PC-9 (cell line): ENCODE measurements at regions not wholly inside any gene's neighbourhood (a gene's known extent, or its start where the extent isn't known, plus 50 kb on each side); places are given as distances from the start of the nearest gene placed in this dataset.

Experiments
- BruUV-seq: library from RNA; stranded (reverse); fragments of 400-500 nt; replicated peaks from 2 replicates; lab custom pipeline; 2021; lab: Mats Ljungman, UMichigan
- CTCF ChIA-PET: fragments of 300-600 bp; sonication (Branson Sonifier 250); formaldehyde crosslinking; loops from one replicate; lab custom pipeline; 2022; ENCODE audit warnings: antibody characterized with exemption; lab: Charles Lee
- POLR2A ChIA-PET: fragments of 300-600 bp; sonication (Branson Sonifier 250); formaldehyde crosslinking; loops from one replicate; lab custom pipeline; 2022; ENCODE audit warnings: antibody characterized with exemption; ENCODE audit not compliant: unreplicated experiment; lab: Charles Lee
- DNase-seq, 2 experiments: peaks; one replicate each; pipeline versions ENCODE4 v3.0.0 to v3.0.0-alpha.2; 2015 to 2022; ENCODE audit warnings: mixed read lengths in 1 of 2
- H2AFZ ChIP-seq: fragments of 200-600 bp; sonication (generic); 2 replicates; pipeline ENCODE4 v1.8.1; 2017; ENCODE audit warnings: antibody characterized with exemption
- H3F3A ChIP-seq: fragments of 200-600 bp; sonication (generic); 2 replicates; pipeline ENCODE4 v1.8.1; 2017; ENCODE audit warnings: antibody characterized with exemption, mild to moderate bottlenecking, low read depth; ENCODE audit not compliant: insufficient read depth
- H3K27ac ChIP-seq: fragments of 200-600 bp; sonication (generic); 2 replicates; pipeline ENCODE4 v1.6.1; 2016; ENCODE audit warnings: mixed run types
- H3K27me3 ChIP-seq: fragments of 200-600 bp; sonication (generic); 2 replicates; pipeline ENCODE4 v1.6.1; 2016; ENCODE audit warnings: low read depth, mixed run types; ENCODE audit not compliant: insufficient read depth
- H3K36me3 ChIP-seq: fragments of 200-600 bp; sonication (generic); 2 replicates; pipeline ENCODE4 v1.6.1; 2016; ENCODE audit warnings: low read depth, mixed run types
- H3K4me1 ChIP-seq: fragments of 200-600 bp; sonication (generic); replicated peaks from 2 replicates; pipeline ENCODE4 v1.6.1; 2016; ENCODE audit warnings: mixed run types; ENCODE audit not compliant: insufficient read depth
- H3K4me2 ChIP-seq: fragments of 200-600 bp; sonication (generic); 2 replicates; pipeline ENCODE4 v1.6.1; 2017; ENCODE audit warnings: mixed run types
- H3K4me3 ChIP-seq: fragments of 200-600 bp; sonication (generic); 2 replicates; pipeline ENCODE4 v1.6.1; 2016; ENCODE audit warnings: mixed run types
- H3K79me2 ChIP-seq: fragments of 200-600 bp; sonication (generic); 2 replicates; pipeline ENCODE4 v1.6.1; 2017; ENCODE audit warnings: low read depth, mixed run types
- H3K9me2 ChIP-seq: fragments of 200-600 bp; sonication (generic); 2 replicates; pipeline ENCODE4 v1.8.1; 2017; ENCODE audit warnings: mild to moderate bottlenecking; ENCODE audit not compliant: insufficient read depth
- H3K9me3 ChIP-seq: fragments of 200-600 bp; sonication (generic); 2 replicates; pipeline ENCODE4 v1.8.1; 2016; ENCODE audit warnings: low read depth; ENCODE audit not compliant: insufficient read depth
- H4K20me1 ChIP-seq: fragments of 200-600 bp; sonication (generic); 2 replicates; pipeline ENCODE4 v1.8.1; 2017; ENCODE audit not compliant: insufficient read depth
- CTCF ChIP-seq: fragments of 200-600 bp; sonication (generic); conservative IDR thresholded peaks from 2 replicates; pipeline ENCODE4 v1.6.1; 2017; ENCODE audit warnings: mixed run types, antibody characterized with exemption, mild to moderate bottlenecking, moderate library complexity
- EZH2 ChIP-seq: fragments of 200-600 bp; sonication (generic); IDR thresholded peaks from 2 replicates; pipeline ENCODE4 v1.8.0; 2017; ENCODE audit warnings: antibody characterized with exemption, low read depth
- intact Hi-C: fragments of 100-400 bp; cut with micrococcal nuclease; formaldehyde crosslinking; loops from one replicate; pipeline ENCODE4 v1.10.0; 2022; ENCODE audit not compliant: unreplicated experiment

GRCh38 chr17:13420418-13420826 is 181.3 kb downstream of the HS3ST3A1 start:
- H3K9me2 ChIP-seq = no peaks in the 10 kb centered on the region
- no peak overlapping the region for H3K4me2 ChIP-seq
- DNase-seq = no peak
- ChIA-PET POLR2A (no interaction called here), CTCF (no interaction called here)
- no peaks in the 10 kb centered on the region for H3K79me2 ChIP-seq
- BruUV-seq = no TSS peak
- no peaks in the 10 kb centered on the region for H4K20me1 ChIP-seq
- TF ChIP-seq CTCF = no peak
- TF ChIP-seq EZH2 = no peak
- no peak overlapping the region for H2AFZ ChIP-seq
- H3K27ac ChIP-seq = no peak overlapping the region
- intact Hi-C loops = no loop called here
- no peaks in the 10 kb centered on the region for H3K9me3 ChIP-seq
- no peaks in the 10 kb centered on the region for H3K36me3 ChIP-seq
- H3K4me1 ChIP-seq = no peaks in the 10 kb centered on the region
- H3K27me3 ChIP-seq = no peaks in the 10 kb centered on the region
- no peak overlapping the region for H3K4me3 ChIP-seq
- no peaks in the 10 kb centered on the region for H3F3A ChIP-seq

GRCh38 chr17:13419676-13420075 is 182.1 kb downstream of the HS3ST3A1 start:
- Histone ChIP-seq H3K4me3 (no peak overlapping the region), H3K9me2 (no peaks in the 10 kb centered on the region), H3K27ac (no peak overlapping the region), H3K9me3 (no peaks in the 10 kb centered on the region), H4K20me1 (no peaks in the 10 kb centered on the region), H3F3A (no peaks in the 10 kb centered on the region), H3K4me1 (no peaks in the 10 kb centered on the region), H3K4me2 (no peak overlapping the region), H2AFZ (no peak overlapping the region), H3K79me2 (no peaks in the 10 kb centered on the region), H3K27me3 (no peaks in the 10 kb centered on the region), H3K36me3 (no peaks in the 10 kb centered on the region)
- ChIA-PET POLR2A (no interaction called here), CTCF (no interaction called here)
- TF ChIP-seq EZH2 (no peak), CTCF (no peak)
- intact Hi-C loops = no loop called here
- no peak for DNase-seq
- BruUV-seq = no TSS peak

- ChIA-PET CTCF (no interaction called here), POLR2A (no interaction called here)
- no peaks in the 10 kb centered on the region for H3K27me3 ChIP-seq
- no peaks in the 10 kb centered on the region for H4K20me1 ChIP-seq
- no peaks in the 10 kb centered on the region for H3F3A ChIP-seq
- TF ChIP-seq EZH2 = no peak
- TF ChIP-seq CTCF = no peak
- BruUV-seq = no TSS peak
- H3K9me3 ChIP-seq = no peaks in the 10 kb centered on the region
- no peaks in the 10 kb centered on the region for H3K9me2 ChIP-seq
- no peaks in the 10 kb centered on the region for H3K36me3 ChIP-seq
- H3K4me2 ChIP-seq = no peak overlapping the region
- no peak overlapping the region for H2AFZ ChIP-seq
- intact Hi-C loops = no loop called here
- no peak overlapping the region for H3K4me3 ChIP-seq
- no peaks in the 10 kb centered on the region for H3K4me1 ChIP-seq
- H3K27ac ChIP-seq = no peak overlapping the region
- DNase-seq = no peak
- no peaks in the 10 kb centered on the region for H3K79me2 ChIP-seq
These were observed 182.8 kb downstream of the HS3ST3A1 start for GRCh38 chr17:13418891-13419290.
